ENCODE measurements at regions not wholly inside any gene's neighbourhood (a gene's known extent, or its start where the extent isn't known, plus 50 kb on each side); places are given as distances from the start of the nearest gene placed in this dataset.

- TF ChIP-seq ESRRA (IDR thresholded peaks at IDR 0.05; ENCODE audit: borderline replicate concordance, low read length) (no peak), USF2 (IDR thresholded peaks at IDR 0.05) (no peak), MAZ (IDR thresholded peaks at IDR 0.05; ENCODE audit: borderline replicate concordance, low read depth, low read length) (no peak), RAD21 (conservative IDR thresholded peaks at IDR 0.05 in 1 of 2, IDR thresholded peaks at IDR 0.05 in 1 of 2) (no peak), CTCF (IDR thresholded peaks at IDR 0.05) (no peak), SMC3 (IDR thresholded peaks at IDR 0.05) (no peak), MAX (IDR thresholded peaks at IDR 0.05) (no peak), MAFK (IDR thresholded peaks at IDR 0.05; ENCODE audit: partially characterized antibody) (no peak), ZFP36 (IDR thresholded peaks at IDR 0.05; ENCODE audit: borderline replicate concordance, partially characterized antibody) (no peak)
Measured at GRCh38 chr18:55866886-55867285, 278.9 kb upstream of the TCF4 start.
